HepG2 (cell line): ENCODE measurements at regions not wholly inside any gene's neighbourhood (a gene's known extent, or its start where the extent isn't known, plus 50 kb on each side); places are given as distances from the start of the nearest gene placed in this dataset.

Source experiments
- ATAC-seq: fragments of 200-7000 bp; cut with Tn5 transposase; 3 replicates; pipeline ENCODE4 v1.9.1; 2020; ENCODE audit warnings: mild to moderate bottlenecking, moderate library complexity
- BruUV-seq: library from RNA; stranded (reverse); fragments of 400-500 nt; replicated peaks from 2 replicates; lab custom pipeline; 2021; lab: Mats Ljungman, UMichigan
- CTCF ChIA-PET: fragments of 300-600 bp; formaldehyde crosslinking; extraction: SDS; loops from one replicate; lab custom pipeline; 2021; ENCODE audit warnings: low total read pairs, inconsistent platforms, low intra/inter-chr PET ratio; lab: Yijun Ruan, JAX
- POLR2A ChIA-PET: fragments of 350-600 bp; sonication (Branson Sonifier 250); formaldehyde crosslinking; loops from one replicate; lab custom pipeline; 2020; ENCODE audit warnings: antibody characterized with exemption, inconsistent platforms; lab: Yijun Ruan, JAX
- DNase-seq: peaks from one replicate; pipeline ENCODE4 v3.0.0-alpha.2; 2015; ENCODE audit warnings: low spot score
- FAIRE-seq: peaks from 3 replicates; lab custom pipeline; 2011; peaks lifted over from hg19 to GRCh38; lab: Jason Lieb, UNC
- H2AFZ ChIP-seq: one replicate; pipeline ENCODE4 v1.6.1; 2011; ENCODE audit warnings: low read length, inconsistent platforms
- H3K27ac ChIP-seq: fragments of 300-600 bp; 3 replicates; pipeline ENCODE4 v1.8.0; 2011; ENCODE audit warnings: mixed run types, mild to moderate bottlenecking, mixed read lengths, low read length, inconsistent platforms; ENCODE audit not compliant: insufficient read depth; ENCODE audit errors: extremely low read length
- H3K27me3 ChIP-seq, 2 experiments: fragments of 200-600 bp in 1 of 2; 2 replicates in 1 of 2; 3 replicates in 1 of 2; pipeline versions ENCODE4 v1.6.0 to v1.8.0; 2011; ENCODE audit warnings: low read length in 2 of 2, mild to moderate bottlenecking in 2 of 2, moderate library complexity in 2 of 2, inconsistent platforms in 1 of 2; ENCODE audit not compliant: insufficient read depth in 2 of 2, control insufficient read depth in 1 of 2
- H3K36me3 ChIP-seq, 2 experiments: fragments of 200-600 bp in 1 of 2; replicated peaks in 1 of 2; 2 replicates in 1 of 2; 3 replicates in 1 of 2; pipeline versions ENCODE4 v1.5.1 to v1.8.0; 2011; ENCODE audit warnings: low read length in 2 of 2, inconsistent platforms in 1 of 2; ENCODE audit not compliant: insufficient read depth in 2 of 2, control insufficient read depth in 1 of 2
- H3K4me1 ChIP-seq: 2 replicates; pipeline ENCODE4 v1.5.1; 2012; ENCODE audit warnings: low read length, inconsistent platforms; ENCODE audit not compliant: insufficient read depth
- H3K4me2 ChIP-seq: 2 replicates; pipeline ENCODE4 v1.6.0; 2011; ENCODE audit warnings: low read depth, low read length, inconsistent platforms
- H3K4me3 ChIP-seq, 3 experiments: fragments of 200-600 bp in 1 of 3; sonication (generic), shearing (Covaris generic) in 1 of 3; replicated peaks in 1 of 3; 2 replicates each; pipeline ENCODE4 v1.5.1; 2011 to 2016; ENCODE audit warnings: low read length in 3 of 3, inconsistent platforms in 2 of 3, low read depth in 2 of 3, mild to moderate bottlenecking in 2 of 3, control low read depth in 1 of 3, mixed read lengths in 1 of 3; ENCODE audit not compliant: insufficient read depth in 1 of 3
- H3K79me2 ChIP-seq: one replicate; pipeline ENCODE4 v1.6.1; 2011; ENCODE audit warnings: low read length, inconsistent platforms; ENCODE audit not compliant: insufficient read depth
- H3K9ac ChIP-seq: 2 replicates; pipeline ENCODE4 v1.6.0; 2011; ENCODE audit warnings: mild to moderate bottlenecking, low read depth, low read length, inconsistent platforms; ENCODE audit not compliant: insufficient read depth
- H3K9me3 ChIP-seq: 2 replicates; pipeline ENCODE4 v1.5.1; 2012; ENCODE audit warnings: mild to moderate bottlenecking, low read length
- H4K20me1 ChIP-seq: 2 replicates; pipeline ENCODE4 v1.6.0; 2011; ENCODE audit warnings: inconsistent platforms, mild to moderate bottlenecking, low read length, moderate library complexity; ENCODE audit not compliant: insufficient read depth
- AGO1 ChIP-seq: fragments of 200-400 bp; formaldehyde crosslinking; IDR thresholded peaks from 2 replicates; pipeline ENCODE4 v1.6.1; 2017; ENCODE audit warnings: mild to moderate bottlenecking, low read depth, low read length, moderate library complexity; ENCODE audit not compliant: poor library complexity, severe bottlenecking
- ELF1 ChIP-seq: sonication (generic); formaldehyde crosslinking; IDR thresholded peaks from 2 replicates; pipeline ENCODE4 v1.4.0; 2020; ENCODE audit warnings: missing genetic modification reagents
- HDAC6 ChIP-seq: fragments of 200-600 bp; sonication (generic); IDR thresholded peaks from 2 replicates; pipeline ENCODE4 v1.7.0; 2017; ENCODE audit warnings: mild to moderate bottlenecking, antibody characterized with exemption, low read length, low read depth
- KDM6A ChIP-seq: IDR thresholded peaks from 2 replicates; pipeline ENCODE4 v1.6.1; 2016; ENCODE audit warnings: low read depth
- KMT2A ChIP-seq: sonication (generic); formaldehyde crosslinking; IDR thresholded peaks from 2 replicates; pipeline ENCODE4 v1.4.0; 2020; ENCODE audit warnings: missing genetic modification reagents
- RNF219 ChIP-seq: sonication (generic); formaldehyde crosslinking; IDR thresholded peaks from 2 replicates; pipeline ENCODE4 v1.5.0; 2020; ENCODE audit warnings: mild to moderate bottlenecking, missing genetic modification reagents
- SMYD3 ChIP-seq: sonication (generic); formaldehyde crosslinking; IDR thresholded peaks from 2 replicates; pipeline ENCODE4 v1.8.1; 2023; ENCODE audit warnings: mild to moderate bottlenecking, missing genetic modification reagents
- SP5 ChIP-seq: IDR thresholded peaks from 2 replicates; pipeline ENCODE4 v1.6.1; 2016; ENCODE audit warnings: low read depth, borderline replicate concordance
- ZBTB7A ChIP-seq: sonication (generic); formaldehyde crosslinking; IDR thresholded peaks from 2 replicates; pipeline ENCODE4 v1.8.0; 2022; ENCODE audit warnings: mild to moderate bottlenecking, missing genetic modification reagents
- ZNF264 ChIP-seq: sonication (generic); formaldehyde crosslinking; IDR thresholded peaks from 2 replicates; pipeline ENCODE4 v1.4.0; 2020; ENCODE audit warnings: missing genetic modification reagents
- ZNF432 ChIP-seq: sonication (generic); formaldehyde crosslinking; IDR thresholded peaks from 2 replicates; pipeline ENCODE4 v1.5.0; 2020; ENCODE audit warnings: missing genetic modification reagents, mild to moderate bottlenecking, borderline replicate concordance
- ZNF460 ChIP-seq: sonication (generic); formaldehyde crosslinking; IDR thresholded peaks from 2 replicates; pipeline ENCODE4 v1.5.1; 2020; ENCODE audit warnings: missing genetic modification reagents, mild to moderate bottlenecking, borderline replicate concordance
- ZNF598 ChIP-seq: sonication (generic); formaldehyde crosslinking; IDR thresholded peaks from 2 replicates; pipeline ENCODE4 v1.5.1; 2020; ENCODE audit warnings: mild to moderate bottlenecking, missing genetic modification reagents, borderline replicate concordance
- ZNF761 ChIP-seq: sonication (generic); formaldehyde crosslinking; conservative IDR thresholded peaks from 2 replicates; pipeline ENCODE4 v1.4.0; 2020; ENCODE audit warnings: mild to moderate bottlenecking, missing genetic modification reagents
- ZNF780A ChIP-seq: sonication (generic); formaldehyde crosslinking; IDR thresholded peaks from 2 replicates; pipeline ENCODE4 v1.8.0; 2022; ENCODE audit warnings: mild to moderate bottlenecking, missing genetic modification reagents, moderate library complexity
- WGBS: methylation state at CpG from one replicate; pipeline ENCODE4 v1.1.6; 2017; ENCODE audit warnings: low lambda C conversion rate; 5-methylcytosine and 5-hydroxymethylcytosine counted together
- in situ Hi-C: cut with HindIII; loops from 2 replicates; pipeline ENCODE4 v1.10.0; 2017; ENCODE audit warnings: low pct_unique_long_range_greater_than_20kb; ENCODE audit not compliant: extremely low pct_ligation_motif_present
- intact Hi-C: fragments of 100-400 bp; cut with micrococcal nuclease; formaldehyde crosslinking; loops from one replicate; pipeline ENCODE4 v1.10.0; 2022; ENCODE audit not compliant: unreplicated experiment
- TF ChIP-seq, protein P1 (sequence below): IDR thresholded peaks from 2 replicates; pipeline ENCODE4 v1.6.1; 2012; ENCODE audit warnings: low read length, improper control_type of control experiment
- TF ChIP-seq, protein P2 (sequence below): sonication (generic); formaldehyde crosslinking; IDR thresholded peaks from 2 replicates; pipeline ENCODE4 v1.9.0; 2022; ENCODE audit warnings: low read depth, missing genetic modification reagents

- TF ChIP-seq, protein P1, sequence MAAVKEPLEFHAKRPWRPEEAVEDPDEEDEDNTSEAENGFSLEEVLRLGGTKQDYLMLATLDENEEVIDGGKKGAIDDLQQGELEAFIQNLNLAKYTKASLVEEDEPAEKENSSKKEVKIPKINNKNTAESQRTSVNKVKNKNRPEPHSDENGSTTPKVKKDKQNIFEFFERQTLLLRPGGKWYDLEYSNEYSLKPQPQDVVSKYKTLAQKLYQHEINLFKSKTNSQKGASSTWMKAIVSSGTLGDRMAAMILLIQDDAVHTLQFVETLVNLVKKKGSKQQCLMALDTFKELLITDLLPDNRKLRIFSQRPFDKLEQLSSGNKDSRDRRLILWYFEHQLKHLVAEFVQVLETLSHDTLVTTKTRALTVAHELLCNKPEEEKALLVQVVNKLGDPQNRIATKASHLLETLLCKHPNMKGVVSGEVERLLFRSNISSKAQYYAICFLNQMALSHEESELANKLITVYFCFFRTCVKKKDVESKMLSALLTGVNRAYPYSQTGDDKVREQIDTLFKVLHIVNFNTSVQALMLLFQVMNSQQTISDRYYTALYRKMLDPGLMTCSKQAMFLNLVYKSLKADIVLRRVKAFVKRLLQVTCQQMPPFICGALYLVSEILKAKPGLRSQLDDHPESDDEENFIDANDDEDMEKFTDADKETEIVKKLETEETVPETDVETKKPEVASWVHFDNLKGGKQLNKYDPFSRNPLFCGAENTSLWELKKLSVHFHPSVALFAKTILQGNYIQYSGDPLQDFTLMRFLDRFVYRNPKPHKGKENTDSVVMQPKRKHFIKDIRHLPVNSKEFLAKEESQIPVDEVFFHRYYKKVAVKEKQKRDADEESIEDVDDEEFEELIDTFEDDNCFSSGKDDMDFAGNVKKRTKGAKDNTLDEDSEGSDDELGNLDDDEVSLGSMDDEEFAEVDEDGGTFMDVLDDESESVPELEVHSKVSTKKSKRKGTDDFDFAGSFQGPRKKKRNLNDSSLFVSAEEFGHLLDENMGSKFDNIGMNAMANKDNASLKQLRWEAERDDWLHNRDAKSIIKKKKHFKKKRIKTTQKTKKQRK = no peak
- no peak for TF ChIP-seq ZNF432 (CRISPR knock-in tag)
- TF ChIP-seq ZNF780A = no peak
Observed at GRCh38 chr3:110234831-110235230, 836.8 kb upstream of the NECTIN3 start (continued).

GRCh38 chr3:110236976-110237610 lies 834.5 kb upstream of the NECTIN3 start:
- Histone ChIP-seq H3K9ac (no peak overlapping the region), H4K20me1 (no peaks in the 10 kb centered on the region), H3K27me3 (no peaks in the 10 kb centered on the region), H3K36me3 (no peaks in the 10 kb centered on the region), H3K4me3 (no peak overlapping the region), H3K79me2 (no peaks in the 10 kb centered on the region), H2AFZ (no peak overlapping the region), H3K4me1 (no peaks in the 10 kb centered on the region), H3K4me2 (no peak overlapping the region), H3K27ac (no peak overlapping the region), H3K9me3 (no peaks in the 10 kb centered on the region)
- intact Hi-C loops = no loop called here
- DNase-seq = no peak
- FAIRE-seq = no peak
- no peak for ATAC-seq
- BruUV-seq = no TSS peak
- WGBS = 14% methylated on average over 3 of the region's 3 CpGs
- POLR2A ChIA-PET = no interaction called here
- CTCF ChIA-PET = no interaction called here
- in situ Hi-C loops = no loop called here
- TF ChIP-seq ZNF598 (CRISPR knock-in tag) = no peak
- no peak for TF ChIP-seq AGO1
- no peak for TF ChIP-seq HDAC6
- TF ChIP-seq SMYD3 (CRISPR knock-in tag) = no peak
- no peak for TF ChIP-seq SP5 (CRISPR knock-in tag)
- no peak for TF ChIP-seq ZNF264 (CRISPR knock-in tag)
- TF ChIP-seq KMT2A = no peak
- TF ChIP-seq KDM6A (CRISPR knock-in tag) = no peak
- no peak for TF ChIP-seq ZBTB7A (CRISPR knock-in tag)
- TF ChIP-seq ZNF460 (CRISPR knock-in tag) = no peak
- no peak for TF ChIP-seq ZNF761 (CRISPR knock-in tag)
- TF ChIP-seq, protein P2, sequence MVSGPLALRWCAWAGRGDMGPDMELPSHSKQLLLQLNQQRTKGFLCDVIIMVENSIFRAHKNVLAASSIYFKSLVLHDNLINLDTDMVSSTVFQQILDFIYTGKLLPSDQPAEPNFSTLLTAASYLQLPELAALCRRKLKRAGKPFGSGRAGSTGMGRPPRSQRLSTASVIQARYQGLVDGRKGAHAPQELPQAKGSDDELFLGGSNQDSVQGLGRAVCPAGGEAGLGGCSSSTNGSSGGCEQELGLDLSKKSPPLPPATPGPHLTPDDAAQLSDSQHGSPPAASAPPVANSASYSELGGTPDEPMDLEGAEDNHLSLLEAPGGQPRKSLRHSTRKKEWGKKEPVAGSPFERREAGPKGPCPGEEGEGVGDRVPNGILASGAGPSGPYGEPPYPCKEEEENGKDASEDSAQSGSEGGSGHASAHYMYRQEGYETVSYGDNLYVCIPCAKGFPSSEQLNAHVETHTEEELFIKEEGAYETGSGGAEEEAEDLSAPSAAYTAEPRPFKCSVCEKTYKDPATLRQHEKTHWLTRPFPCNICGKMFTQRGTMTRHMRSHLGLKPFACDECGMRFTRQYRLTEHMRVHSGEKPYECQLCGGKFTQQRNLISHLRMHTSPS (CRISPR knock-in tag) = no peak
- TF ChIP-seq RNF219 (CRISPR knock-in tag) = no peak
- TF ChIP-seq ELF1 (CRISPR knock-in tag) = no peak
